Left lung (tissue), 4 donors: ENCODE measurements at regions not wholly inside any gene's neighbourhood (a gene's known extent, or its start where the extent isn't known, plus 50 kb on each side); places are given as distances from the start of the nearest gene placed in this dataset.

Experiments used
- ATAC-seq: fragments of 200-7000 bp; cut with Tn5 transposase; one replicate; pipeline ENCODE4 v1.9.1; 2020; ENCODE audit warnings: moderate library complexity
- DNase-seq, 4 donors: peaks; one replicate each; pipeline ENCODE4 v3.0.0-alpha.2; 2013 to 2020
- H3K27ac ChIP-seq, 2 donors: fragments of 200-600 bp; sonication (generic) in 1 of 2; one replicate each; pipeline versions ENCODE4 v1.5.0 to v1.8.0; 2020 to 2021
- H3K27me3 ChIP-seq, 2 donors: fragments of 200-600 bp; sonication (generic) in 1 of 2; one replicate each; pipeline versions ENCODE4 v1.5.0 to v1.8.0; 2020 to 2021
- H3K36me3 ChIP-seq, 2 donors: fragments of 200-600 bp; sonication (generic) in 1 of 2; one replicate each; pipeline versions ENCODE4 v1.5.0 to v1.8.0; 2020 to 2021
- H3K4me1 ChIP-seq, 2 donors: fragments of 200-600 bp; one replicate each; pipeline ENCODE4 v1.8.0; 2021
- H3K4me3 ChIP-seq, 2 donors: fragments of 200-600 bp; sonication (generic) in 1 of 2; one replicate each; pipeline versions ENCODE4 v1.5.0 to v1.8.0; 2020 to 2021; ENCODE audit warnings: mild to moderate bottlenecking in 1 of 2
- H3K9me3 ChIP-seq, 2 donors: fragments of 200-600 bp; sonication (generic) in 1 of 2; one replicate each; pipeline versions ENCODE4 v1.5.0 to v1.8.0; 2020 to 2021
- CTCF ChIP-seq, 2 donors: fragments of 200-600 bp; sonication (generic) in 1 of 2; IDR thresholded peaks; one replicate each; pipeline versions ENCODE4 v1.5.0 to v1.8.0; 2021; ENCODE audit warnings: antibody characterized with exemption in 2 of 2
- intact Hi-C, 2 donors: fragments of 100-400 bp; cut with DNase I; formaldehyde crosslinking; loops; one replicate each; pipeline versions ENCODE4 v1.11.2 to v1.14.2; 2022
- donor health status: DM: no; HTN: yes; CAD: no.
- donor health status: DM: no; HTN: no; CAD: no.

GRCh38 chr11:76284161-76284560, 77.9 kb upstream of the WNT11 start:
- ATAC-seq (no peak), DNase-seq (no peak)
- Histone ChIP-seq H3K9me3 (no peaks in the 10 kb centered on the region), H3K36me3 (no peaks in the 10 kb centered on the region), H3K4me1 (peaks cover 0 to 9% of the 10 kb centered on the region in 2 donors), H3K4me3 (no peak overlapping the region), H3K27ac (no peak overlapping the region), H3K27me3 (no peaks in the 10 kb centered on the region)
- intact Hi-C loops, result no loop called here
- TF ChIP-seq CTCF (IDR thresholded peaks at IDR 0.05), result no peak

- TF ChIP-seq CTCF (IDR thresholded peaks at IDR 0.05), result no peak
- Histone ChIP-seq H3K27ac (no peak overlapping the region), H3K27me3 (no peaks in the 10 kb centered on the region), H3K36me3 (no peaks in the 10 kb centered on the region), H3K4me1 (peaks cover 0 to 3% of the 10 kb centered on the region in 2 donors), H3K9me3 (no peaks in the 10 kb centered on the region), H3K4me3 (no peak overlapping the region)
- peak in 1 of 4 donors; percentile 59 for DNase-seq
- intact Hi-C loops, result no loop called here
- no peak for ATAC-seq
These were observed 76.7 kb upstream of the WNT11 start for GRCh38 chr11:76282811-76283595.

- intact Hi-C loops, result no loop called here
- Histone ChIP-seq H3K4me3 (no peak overlapping the region), H3K27ac (no peak overlapping the region), H3K36me3 (no peaks in the 10 kb centered on the region), H3K27me3 (no peaks in the 10 kb centered on the region), H3K4me1 (no peaks in the 10 kb centered on the region), H3K9me3 (no peaks in the 10 kb centered on the region)
- no peak for ATAC-seq
- DNase-seq, result no peak
- no peak for TF ChIP-seq CTCF (IDR thresholded peaks at IDR 0.05)
These were observed 75.9 kb upstream of the WNT11 start for GRCh38 chr11:76282172-76282571.

- TF ChIP-seq CTCF (IDR thresholded peaks at IDR 0.05), result no peak
- DNase-seq, result peak in 1 of 4 donors; percentile 57
- intact Hi-C loops, result no loop called here
- no peak overlapping the region for H3K4me3 ChIP-seq
- H3K27ac ChIP-seq, result no peak overlapping the region
- H3K27me3 ChIP-seq, result no peaks in the 10 kb centered on the region
- H3K9me3 ChIP-seq, result no peaks in the 10 kb centered on the region
- no peaks in the 10 kb centered on the region for H3K36me3 ChIP-seq
- H3K4me1 ChIP-seq, result no peaks in the 10 kb centered on the region
- no peak for ATAC-seq
These were observed 75.2 kb upstream of the WNT11 start for GRCh38 chr11:76281558-76281906.

- no peak overlapping the region for H3K27ac ChIP-seq
- ATAC-seq (no peak), DNase-seq (peak in 1 of 4 donors; percentile 42)
- intact Hi-C loops, result no loop called here
- no peaks in the 10 kb centered on the region for H3K9me3 ChIP-seq
- no peaks in the 10 kb centered on the region for H3K27me3 ChIP-seq
- no peaks in the 10 kb centered on the region for H3K36me3 ChIP-seq
- H3K4me1 ChIP-seq, result no peaks in the 10 kb centered on the region
- TF ChIP-seq CTCF (IDR thresholded peaks at IDR 0.05), result no peak
- no peak overlapping the region for H3K4me3 ChIP-seq
These were observed 74.7 kb upstream of the WNT11 start for GRCh38 chr11:76280882-76281557.
